ENCODE measurements at regions not wholly inside any gene's neighbourhood (a gene's known extent, or its start where the extent isn't known, plus 50 kb on each side); places are given as distances from the start of the nearest gene placed in this dataset.

GRCh38 chr2:237214963-237215362, 129.3 kb downstream of the COPS8 start:
- peaks cover 6 to 22% of the 10 kb centered on the region in 2 experiments for H3K4me1 ChIP-seq (ENCODE audit: control insufficient read depth in 1 of 2, insufficient read depth in 2 of 2, low read depth in 1 of 2, low read length in 1 of 2)
- H4K20me1 ChIP-seq (ENCODE audit: insufficient read depth) = no peaks in the 10 kb centered on the region
- no peak for DNase-seq
- no peak overlapping the region for H3K4me3 ChIP-seq (ENCODE audit: low read depth in 2 of 2, low read length in 1 of 2)
- H3K9me3 ChIP-seq = no peaks in the 10 kb centered on the region
- ChIA-PET CTCF (no interaction called here), POLR2A (no interaction called here)
- no peaks in the 10 kb centered on the region for H3K27me3 ChIP-seq (ENCODE audit: insufficient read depth)
- no peak overlapping the region for H3K4me2 ChIP-seq
- no peak for TF ChIP-seq REST (IDR thresholded peaks at IDR 0.05; ENCODE audit: low read depth, low read length)
- no peak for TF ChIP-seq FOXJ3 (CRISPR knock-in tag; IDR thresholded peaks at IDR 0.05)
- TF ChIP-seq SMC3 (IDR thresholded peaks at IDR 0.05; ENCODE audit: low read depth, low read length) = no peak
- TF ChIP-seq YY1 (IDR thresholded peaks at IDR 0.05; ENCODE audit: low read depth) = no peak
- no peak for TF ChIP-seq NRF1 (IDR thresholded peaks at IDR 0.05; ENCODE audit: low read depth, low read length)
- TF ChIP-seq USF1 (IDR thresholded peaks at IDR 0.05; ENCODE audit: borderline replicate concordance, low read depth) = no peak
- TF ChIP-seq NFIC (IDR thresholded peaks at IDR 0.05; ENCODE audit: borderline replicate concordance) = no peak
- TF ChIP-seq MXI1 (IDR thresholded peaks at IDR 0.05; ENCODE audit: low read depth, low read length) = no peak
- TF ChIP-seq GATA2 (CRISPR knock-in tag; IDR thresholded peaks at IDR 0.05) = no peak
- no peak for TF ChIP-seq EZH2phosphoT487 (IDR thresholded peaks at IDR 0.05; ENCODE audit: borderline replicate concordance, low read depth)
- TF ChIP-seq FOSL2 (IDR thresholded peaks at IDR 0.05; ENCODE audit: borderline replicate concordance, low read depth) = no peak
- no peak for TF ChIP-seq RFX5 (IDR thresholded peaks at IDR 0.05; ENCODE audit: low read length)
- TF ChIP-seq CTCF (IDR thresholded peaks at IDR 0.05) = no peak
- no peak for TF ChIP-seq EP300 (IDR thresholded peaks at IDR 0.05; ENCODE audit: borderline replicate concordance in 1 of 2, low read depth in 1 of 2, low read length in 1 of 2)
- TF ChIP-seq PBX3 (IDR thresholded peaks at IDR 0.05) = no peak
- TF ChIP-seq MEF2A (IDR thresholded peaks at IDR 0.05; ENCODE audit: borderline replicate concordance, low read depth) = no peak
- TF ChIP-seq ELF1 (IDR thresholded peaks at IDR 0.05) = no peak
- TF ChIP-seq FOXM1 (IDR thresholded peaks at IDR 0.05; ENCODE audit: low read depth) = no peak
- 0 out of 4 replicates have a peak overlapping the region, but pooled peaks of 1 of the 2 experiments have one; percentile 77 for H3K27ac ChIP-seq (ENCODE audit: low read depth in 2 of 2, low read length in 1 of 2)
- no peaks in the 10 kb centered on the region for H3K9me2 ChIP-seq
- H3K9ac ChIP-seq = no peak overlapping the region
- WGBS (ENCODE audit: low lambda C conversion rate) = 94% methylated on average over 2 of the region's 2 CpGs
- H3F3A ChIP-seq (replicated peaks; ENCODE audit: insufficient read depth) = peaks cover 46% of the 10 kb centered on the region
- H2AFZ ChIP-seq (ENCODE audit: low read depth) = no peak overlapping the region
- no peaks in the 10 kb centered on the region for H3K36me3 ChIP-seq (replicated peaks in 1 of 2; ENCODE audit: control insufficient read depth in 1 of 2, insufficient read depth in 2 of 2, low read length in 1 of 2)
- no peaks in the 10 kb centered on the region for H3K79me2 ChIP-seq (ENCODE audit: insufficient read depth)
